OCI-LY7 (cell line): ENCODE measurements at regions not wholly inside any gene's neighbourhood (a gene's known extent, or its start where the extent isn't known, plus 50 kb on each side); places are given as distances from the start of the nearest gene placed in this dataset.

ENCODE experiments used
- EZH2phosphoT487 ChIP-seq: fragments of 200-600 bp; sonication (generic); IDR thresholded peaks from 2 replicates; pipeline ENCODE4 v1.6.1; 2018; ENCODE audit warnings: low read depth, borderline replicate concordance, mild to moderate bottlenecking, mixed run types, antibody characterized with exemption, low read length, moderate library complexity, mixed read lengths
- TF ChIP-seq, protein P1 (sequence below): fragments of 200-600 bp; sonication (generic); conservative IDR thresholded peaks from 2 replicates; pipeline ENCODE4 v1.5.1; 2014; ENCODE audit warnings: mild to moderate bottlenecking, antibody characterized with exemption, low read length, moderate library complexity, mixed read lengths

DNA sequence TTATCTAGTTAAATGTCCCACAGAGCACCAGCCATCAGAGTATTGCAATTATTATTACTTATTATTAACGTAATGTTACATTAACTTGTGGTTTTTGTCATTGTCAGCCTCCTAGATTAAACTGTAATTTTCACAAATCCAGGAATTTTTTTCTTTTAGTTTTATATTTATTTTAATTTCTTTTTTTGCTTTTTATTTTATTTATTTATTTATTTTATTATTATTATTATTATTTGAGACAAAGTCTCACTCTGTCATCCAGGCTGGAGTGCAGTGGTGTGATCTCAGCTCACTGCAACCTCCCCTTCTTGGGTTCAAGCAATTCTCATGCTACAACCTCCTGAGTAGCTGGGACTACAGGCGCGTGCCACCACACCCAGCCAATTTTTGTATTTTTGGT is 202.9 kb upstream of the LUZP2 start:
- TF ChIP-seq, protein P1, sequence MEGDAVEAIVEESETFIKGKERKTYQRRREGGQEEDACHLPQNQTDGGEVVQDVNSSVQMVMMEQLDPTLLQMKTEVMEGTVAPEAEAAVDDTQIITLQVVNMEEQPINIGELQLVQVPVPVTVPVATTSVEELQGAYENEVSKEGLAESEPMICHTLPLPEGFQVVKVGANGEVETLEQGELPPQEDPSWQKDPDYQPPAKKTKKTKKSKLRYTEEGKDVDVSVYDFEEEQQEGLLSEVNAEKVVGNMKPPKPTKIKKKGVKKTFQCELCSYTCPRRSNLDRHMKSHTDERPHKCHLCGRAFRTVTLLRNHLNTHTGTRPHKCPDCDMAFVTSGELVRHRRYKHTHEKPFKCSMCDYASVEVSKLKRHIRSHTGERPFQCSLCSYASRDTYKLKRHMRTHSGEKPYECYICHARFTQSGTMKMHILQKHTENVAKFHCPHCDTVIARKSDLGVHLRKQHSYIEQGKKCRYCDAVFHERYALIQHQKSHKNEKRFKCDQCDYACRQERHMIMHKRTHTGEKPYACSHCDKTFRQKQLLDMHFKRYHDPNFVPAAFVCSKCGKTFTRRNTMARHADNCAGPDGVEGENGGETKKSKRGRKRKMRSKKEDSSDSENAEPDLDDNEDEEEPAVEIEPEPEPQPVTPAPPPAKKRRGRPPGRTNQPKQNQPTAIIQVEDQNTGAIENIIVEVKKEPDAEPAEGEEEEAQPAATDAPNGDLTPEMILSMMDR = no peak
- TF ChIP-seq EZH2phosphoT487 = no peak
